ENCODE measurements at regions not wholly inside any gene's neighbourhood (a gene's known extent, or its start where the extent isn't known, plus 50 kb on each side); places are given as distances from the start of the nearest gene placed in this dataset.

DNA sequence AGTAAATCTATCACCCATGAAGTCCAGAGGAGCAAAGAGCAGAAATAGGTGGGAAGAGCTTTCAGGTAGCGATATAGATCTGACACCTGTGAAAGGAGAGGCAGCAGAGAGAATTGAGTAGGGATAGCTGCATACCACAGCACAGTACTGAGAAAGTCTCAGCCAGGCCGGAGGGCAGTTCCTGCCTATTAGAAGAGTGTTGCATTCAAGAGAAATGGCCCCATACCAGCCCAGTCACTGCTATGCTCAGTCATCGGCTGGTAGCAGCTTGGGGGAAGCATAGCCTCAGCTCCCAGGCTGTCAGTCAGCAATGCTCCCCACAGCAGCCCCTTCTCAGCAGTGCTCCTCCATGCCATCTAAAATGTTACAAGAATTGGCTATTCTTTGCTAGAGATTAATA, 285.1 kb upstream of the CDH6 start:
- no peak for TF ChIP-seq POLR2A (IDR thresholded peaks at IDR 0.05)
- TF ChIP-seq, protein P1, sequence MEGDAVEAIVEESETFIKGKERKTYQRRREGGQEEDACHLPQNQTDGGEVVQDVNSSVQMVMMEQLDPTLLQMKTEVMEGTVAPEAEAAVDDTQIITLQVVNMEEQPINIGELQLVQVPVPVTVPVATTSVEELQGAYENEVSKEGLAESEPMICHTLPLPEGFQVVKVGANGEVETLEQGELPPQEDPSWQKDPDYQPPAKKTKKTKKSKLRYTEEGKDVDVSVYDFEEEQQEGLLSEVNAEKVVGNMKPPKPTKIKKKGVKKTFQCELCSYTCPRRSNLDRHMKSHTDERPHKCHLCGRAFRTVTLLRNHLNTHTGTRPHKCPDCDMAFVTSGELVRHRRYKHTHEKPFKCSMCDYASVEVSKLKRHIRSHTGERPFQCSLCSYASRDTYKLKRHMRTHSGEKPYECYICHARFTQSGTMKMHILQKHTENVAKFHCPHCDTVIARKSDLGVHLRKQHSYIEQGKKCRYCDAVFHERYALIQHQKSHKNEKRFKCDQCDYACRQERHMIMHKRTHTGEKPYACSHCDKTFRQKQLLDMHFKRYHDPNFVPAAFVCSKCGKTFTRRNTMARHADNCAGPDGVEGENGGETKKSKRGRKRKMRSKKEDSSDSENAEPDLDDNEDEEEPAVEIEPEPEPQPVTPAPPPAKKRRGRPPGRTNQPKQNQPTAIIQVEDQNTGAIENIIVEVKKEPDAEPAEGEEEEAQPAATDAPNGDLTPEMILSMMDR (IDR thresholded peaks at IDR 0.05), result no peak

All from testis (tissue), 2 donors.